Parathyroid adenoma (tissue), 2 donors: ENCODE measurements at regions not wholly inside any gene's neighbourhood (a gene's known extent, or its start where the extent isn't known, plus 50 kb on each side); places are given as distances from the start of the nearest gene placed in this dataset.

ENCODE experiments used
- H2AFZ ChIP-seq: fragments of 300-600 bp; sonication (generic); one replicate; pipeline ENCODE4 v1.7.0; 2017; ENCODE audit warnings: antibody characterized with exemption, mild to moderate bottlenecking
- H3K27ac ChIP-seq: fragments of 300-600 bp; sonication (generic); one replicate; pipeline ENCODE4 v1.7.0; 2017
- H3K27me3 ChIP-seq: fragments of 300-600 bp; sonication (generic); one replicate; pipeline ENCODE4 v1.7.0; 2017; ENCODE audit warnings: low read length; ENCODE audit not compliant: control insufficient read depth, insufficient read depth
- H3K36me3 ChIP-seq: fragments of 300-600 bp; sonication (generic); one replicate; pipeline ENCODE4 v1.7.0; 2017; ENCODE audit warnings: low read length; ENCODE audit not compliant: control insufficient read depth, insufficient read depth
- H3K4me1 ChIP-seq: fragments of 300-600 bp; sonication (generic); one replicate; pipeline ENCODE4 v1.7.0; 2017; ENCODE audit warnings: control low read depth
- H3K4me2 ChIP-seq: fragments of 300-600 bp; sonication (generic); one replicate; pipeline ENCODE4 v1.7.0; 2017; ENCODE audit warnings: low read length
- H3K4me3 ChIP-seq: fragments of 300-600 bp; sonication (generic); one replicate; pipeline ENCODE4 v1.7.0; 2017; ENCODE audit warnings: low read depth, low read length
- H3K79me2 ChIP-seq: fragments of 300-600 bp; sonication (generic); one replicate; pipeline ENCODE4 v1.7.0; 2017; ENCODE audit warnings: control low read depth
- H3K9ac ChIP-seq: fragments of 300-600 bp; sonication (generic); one replicate; pipeline ENCODE4 v1.7.0; 2017; ENCODE audit warnings: mild to moderate bottlenecking
- H3K9me3 ChIP-seq: fragments of 300-600 bp; sonication (generic); one replicate; pipeline ENCODE4 v1.7.0; 2017; ENCODE audit warnings: low read length; ENCODE audit not compliant: control insufficient read depth
- TF ChIP-seq, protein P1 (sequence below): fragments of 300-600 bp; sonication (generic); IDR thresholded peaks from one replicate; pipeline ENCODE4 v1.7.0; 2017; ENCODE audit warnings: antibody characterized with exemption, mild to moderate bottlenecking
- donor health status: primary hyperparathyroidism.

DNA sequence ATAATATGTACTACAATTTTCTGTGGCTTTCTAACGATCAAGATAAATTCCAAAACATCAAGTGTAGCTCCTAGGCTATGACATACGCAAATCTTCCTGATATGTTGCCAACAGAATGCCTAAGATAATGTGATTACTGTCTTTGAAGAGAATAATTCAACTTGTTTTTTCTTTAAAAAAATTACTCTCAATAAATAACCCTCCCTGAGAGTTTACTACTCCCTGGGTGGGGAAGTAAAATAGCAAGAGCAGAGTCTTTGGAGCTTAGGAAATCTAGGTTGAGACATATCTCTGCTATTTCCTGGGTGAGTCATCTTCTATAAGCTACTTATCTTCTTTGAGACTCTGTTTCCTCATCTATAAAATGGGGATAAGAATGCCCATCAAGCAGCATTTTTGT, 201.2 kb downstream of the ACTL7B start:
- Histone ChIP-seq H3K9me3 (no peaks in the 10 kb centered on the region), H3K4me2 (no peak overlapping the region), H3K79me2 (no peaks in the 10 kb centered on the region), H3K4me1 (no peaks in the 10 kb centered on the region), H3K9ac (no peak overlapping the region), H3K27me3 (no peaks in the 10 kb centered on the region), H3K36me3 (no peaks in the 10 kb centered on the region), H2AFZ (no peak overlapping the region), H3K27ac (no peak overlapping the region), H3K4me3 (no peak overlapping the region)
- TF ChIP-seq, protein P1, sequence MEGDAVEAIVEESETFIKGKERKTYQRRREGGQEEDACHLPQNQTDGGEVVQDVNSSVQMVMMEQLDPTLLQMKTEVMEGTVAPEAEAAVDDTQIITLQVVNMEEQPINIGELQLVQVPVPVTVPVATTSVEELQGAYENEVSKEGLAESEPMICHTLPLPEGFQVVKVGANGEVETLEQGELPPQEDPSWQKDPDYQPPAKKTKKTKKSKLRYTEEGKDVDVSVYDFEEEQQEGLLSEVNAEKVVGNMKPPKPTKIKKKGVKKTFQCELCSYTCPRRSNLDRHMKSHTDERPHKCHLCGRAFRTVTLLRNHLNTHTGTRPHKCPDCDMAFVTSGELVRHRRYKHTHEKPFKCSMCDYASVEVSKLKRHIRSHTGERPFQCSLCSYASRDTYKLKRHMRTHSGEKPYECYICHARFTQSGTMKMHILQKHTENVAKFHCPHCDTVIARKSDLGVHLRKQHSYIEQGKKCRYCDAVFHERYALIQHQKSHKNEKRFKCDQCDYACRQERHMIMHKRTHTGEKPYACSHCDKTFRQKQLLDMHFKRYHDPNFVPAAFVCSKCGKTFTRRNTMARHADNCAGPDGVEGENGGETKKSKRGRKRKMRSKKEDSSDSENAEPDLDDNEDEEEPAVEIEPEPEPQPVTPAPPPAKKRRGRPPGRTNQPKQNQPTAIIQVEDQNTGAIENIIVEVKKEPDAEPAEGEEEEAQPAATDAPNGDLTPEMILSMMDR: no peak

DNA sequence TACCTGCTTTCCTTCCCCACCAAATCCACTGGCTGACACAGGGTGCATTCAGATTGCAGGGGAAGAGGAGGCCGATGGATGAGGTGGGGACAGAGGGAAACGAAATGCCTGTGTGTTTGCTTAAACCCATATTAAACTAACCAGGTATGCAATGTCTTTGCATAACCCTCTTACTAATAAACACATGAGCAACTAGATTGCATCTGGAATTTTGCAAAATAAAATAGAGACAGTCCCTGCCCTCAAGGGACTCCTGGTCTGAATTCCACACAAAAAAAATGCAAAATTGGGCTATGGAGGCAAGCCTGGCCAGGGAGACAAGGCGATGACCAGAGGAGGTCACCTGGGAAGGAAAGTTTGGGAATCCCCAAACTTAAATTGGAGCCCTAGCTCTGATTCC, 202.9 kb downstream of the ACTL7B start:
- Histone ChIP-seq H3K4me1 (no peaks in the 10 kb centered on the region), H3K9me3 (no peaks in the 10 kb centered on the region), H2AFZ (no peak overlapping the region), H3K4me2 (no peak overlapping the region), H3K27ac (no peak overlapping the region), H3K79me2 (no peaks in the 10 kb centered on the region), H3K9ac (no peak overlapping the region), H3K4me3 (no peak overlapping the region), H3K36me3 (no peaks in the 10 kb centered on the region), H3K27me3 (no peaks in the 10 kb centered on the region)
- TF ChIP-seq, protein P1: no peak

DNA sequence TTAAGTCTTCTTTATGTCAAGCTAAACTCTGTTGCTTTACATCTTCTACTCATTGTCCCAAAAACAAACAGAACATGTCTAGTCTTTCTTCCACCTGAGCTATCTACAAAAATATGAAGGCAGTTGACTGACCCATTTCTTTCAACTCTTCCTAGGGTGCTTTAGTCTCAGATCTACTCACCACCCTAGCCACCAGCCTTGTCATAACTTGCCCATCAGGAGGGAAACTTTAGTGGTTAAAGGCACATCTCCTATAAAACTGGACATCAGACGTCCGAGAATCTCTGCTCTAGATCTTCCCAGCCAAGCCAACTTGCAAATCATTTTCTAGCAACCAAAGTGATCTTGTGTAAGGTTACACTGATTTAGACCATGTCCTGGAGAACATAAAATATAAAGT, 205.0 kb downstream of the ACTL7B start:
- H3K4me2 ChIP-seq: no peak overlapping the region
- no peak overlapping the region for H2AFZ ChIP-seq

DNA sequence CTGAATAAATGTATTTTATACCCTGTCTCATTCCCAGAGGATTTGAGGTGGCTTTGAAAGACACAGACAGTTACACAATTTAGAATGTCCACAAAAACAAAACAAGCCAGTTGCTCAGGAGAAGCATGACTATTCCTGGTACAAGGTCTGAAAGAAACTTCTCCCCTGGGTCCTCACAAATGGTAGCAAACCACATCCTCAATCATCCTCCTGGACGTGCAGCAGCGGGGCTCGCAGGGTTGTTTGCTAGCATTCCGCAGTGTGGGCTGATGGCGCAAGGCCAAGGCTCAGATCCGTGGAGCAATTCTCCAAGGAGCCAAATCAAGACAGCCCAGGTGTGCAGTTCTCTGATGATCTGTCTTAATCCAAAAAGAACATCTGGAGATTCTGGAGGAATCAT, 210.3 kb downstream of the ACTL7B start:
- Histone ChIP-seq H3K27me3 (no peaks in the 10 kb centered on the region), H3K4me3 (no peak overlapping the region), H3K36me3 (no peaks in the 10 kb centered on the region), H3K4me1 (no peaks in the 10 kb centered on the region), H2AFZ (no peak overlapping the region), H3K79me2 (no peaks in the 10 kb centered on the region), H3K27ac (no peak overlapping the region), H3K4me2 (no peak overlapping the region), H3K9ac (no peak overlapping the region), H3K9me3 (no peaks in the 10 kb centered on the region)
- TF ChIP-seq, protein P1: no peak

More for the DNA sequence above, 205.0 kb downstream of the ACTL7B start:
- Histone ChIP-seq H3K4me3 (no peak overlapping the region), H3K36me3 (no peaks in the 10 kb centered on the region), H3K4me1 (no peaks in the 10 kb centered on the region), H3K79me2 (no peaks in the 10 kb centered on the region), H3K9me3 (no peaks in the 10 kb centered on the region), H3K27ac (no peak overlapping the region), H3K27me3 (no peaks in the 10 kb centered on the region), H3K9ac (no peak overlapping the region)
- TF ChIP-seq, protein P1: no peak

DNA sequence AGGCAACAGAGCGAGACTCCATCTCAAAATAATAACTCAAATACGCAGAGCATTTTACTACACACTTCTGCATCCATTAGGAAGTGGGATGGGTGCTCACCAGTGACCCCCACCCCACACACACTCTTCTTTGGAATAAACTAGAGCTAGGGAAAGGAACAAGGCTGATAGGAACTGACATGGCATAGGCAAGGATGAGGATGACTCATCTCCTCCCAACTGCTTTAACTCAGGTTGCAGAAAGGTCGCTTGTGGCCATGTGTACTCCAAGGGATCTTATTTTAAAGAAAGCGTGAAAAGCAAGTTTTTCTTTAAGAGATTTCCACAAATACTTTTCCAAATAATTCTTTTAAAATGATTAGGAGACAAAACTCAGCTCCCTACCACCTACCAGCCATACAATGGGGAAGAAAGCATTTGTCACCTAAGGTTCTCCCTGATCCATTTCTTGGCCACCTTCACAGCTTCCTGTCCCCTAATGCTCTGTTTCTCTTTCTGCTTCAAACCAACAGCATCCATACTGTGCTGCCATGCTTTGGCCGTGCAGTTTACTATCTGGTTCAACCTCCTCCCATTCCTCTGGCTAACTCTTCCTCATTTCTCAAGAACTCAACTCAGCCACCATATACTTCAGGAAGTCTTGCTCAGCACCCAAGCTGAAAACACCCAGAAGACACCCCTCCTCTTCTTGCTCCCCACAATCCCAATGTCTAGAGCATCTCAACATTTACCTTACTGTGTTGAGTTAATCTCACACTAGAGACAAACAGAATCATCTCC, 211.9 kb downstream of the ACTL7B start:
- Histone ChIP-seq H2AFZ (no peak overlapping the region), H3K4me3 (no peak overlapping the region), H3K36me3 (no peaks in the 10 kb centered on the region), H3K27ac (no peak overlapping the region), H3K4me1 (no peaks in the 10 kb centered on the region), H3K9me3 (no peaks in the 10 kb centered on the region), H3K79me2 (no peaks in the 10 kb centered on the region), H3K27me3 (no peaks in the 10 kb centered on the region), H3K4me2 (no peak overlapping the region), H3K9ac (no peak overlapping the region)
- TF ChIP-seq, protein P1: no peak
